HCT116 (cell line): ENCODE measurements at regions not wholly inside any gene's neighbourhood (a gene's known extent, or its start where the extent isn't known, plus 50 kb on each side); places are given as distances from the start of the nearest gene placed in this dataset.

Experiments used
- ATAC-seq: fragments of 200-7000 bp; cut with Tn5 transposase; 2 replicates; pipeline ENCODE4 v1.9.1; 2020; ENCODE audit warnings: mild to moderate bottlenecking, moderate library complexity
- BruUV-seq: library from RNA; stranded (reverse); fragments of 400-500 nt; replicated peaks from 2 replicates; lab custom pipeline; 2021; lab: Mats Ljungman, UMichigan
- CTCF ChIA-PET: fragments of 300-600 bp; sonication (Branson Sonifier 250); formaldehyde crosslinking; loops from one replicate; lab custom pipeline; 2021; ENCODE audit warnings: antibody characterized with exemption; lab: Charles Lee
- POLR2A ChIA-PET: fragments of 300-600, 350-600 bp; sonication (Branson Sonifier 250); formaldehyde crosslinking; loops from one replicate; lab custom pipeline; 2021; ENCODE audit warnings: antibody characterized with exemption; lab: Charles Lee
- RAD21 ChIA-PET, 2 experiments: fragments of 300-600 bp; sonication (Branson Sonifier 250); formaldehyde crosslinking; loops; one replicate each; lab custom pipeline; 2023; ENCODE audit warnings: low total read pairs in 2 of 2; ENCODE audit not compliant: uncharacterized antibody in 2 of 2, unreplicated experiment in 2 of 2, low non-redundant PET in 1 of 2; lab: Charles Lee
- DNase-seq: peaks from one replicate; pipeline ENCODE4 v3.0.0-alpha.2; 2010; ENCODE audit warnings: low read depth, low spot score
- H2AFZ ChIP-seq: fragments of 200-600 bp; shearing (Covaris generic), sonication (generic); 2 replicates; pipeline ENCODE4 v1.6.1; 2017; ENCODE audit warnings: low read depth, mixed run types, mixed read lengths, antibody characterized with exemption, low read length; ENCODE audit not compliant: poor library complexity, severe bottlenecking
- H3K27ac ChIP-seq: 2 replicates; pipeline ENCODE4 v1.5.1; 2012; ENCODE audit warnings: low read depth, low read length
- H3K27me3 ChIP-seq: fragments of 200-600 bp; sonication (generic); 2 replicates; pipeline ENCODE4 v1.6.1; 2016; ENCODE audit warnings: mixed run types, low read length, mixed read lengths; ENCODE audit not compliant: insufficient read depth
- H3K36me3 ChIP-seq, 2 experiments: fragments of 200-500 bp in 1 of 2; fragments of 200-600 bp in 1 of 2; sonication (Bioruptor generic) in 1 of 2; sonication (generic) in 1 of 2; 2 replicates each; pipeline versions ENCODE4 v1.5.1 to v1.6.1; 2014 to 2016; ENCODE audit warnings: low read length in 2 of 2, inconsistent platforms in 1 of 2, mixed read lengths in 1 of 2, mixed run types in 1 of 2; ENCODE audit not compliant: insufficient read depth in 2 of 2, control insufficient read depth in 1 of 2
- H3K4me1 ChIP-seq, 2 experiments: fragments of 200-600 bp in 1 of 2; sonication (generic) in 1 of 2; 2 replicates each; pipeline versions ENCODE4 v1.5.1 to v1.6.1; 2012 to 2017; ENCODE audit warnings: low read length in 2 of 2, inconsistent platforms in 1 of 2, mild to moderate bottlenecking in 1 of 2, mixed read lengths in 1 of 2, mixed run types in 1 of 2, moderate library complexity in 1 of 2; ENCODE audit not compliant: insufficient read depth in 2 of 2, control insufficient read depth in 1 of 2
- H3K4me2 ChIP-seq: fragments of 200-600 bp; sonication (generic); 2 replicates; pipeline ENCODE4 v1.6.1; 2017; ENCODE audit warnings: mixed run types, low read length, mixed read lengths
- H3K4me3 ChIP-seq, 2 experiments: fragments of 200-600 bp in 1 of 2; sonication (generic) in 1 of 2; replicated peaks in 1 of 2; 2 replicates each; pipeline ENCODE4 v1.5.1; 2011 to 2016; ENCODE audit warnings: low read length in 2 of 2, control low read depth in 1 of 2, low read depth in 1 of 2, mild to moderate bottlenecking in 1 of 2, mixed read lengths in 1 of 2, mixed run types in 1 of 2
- H3K79me2 ChIP-seq: fragments of 200-600 bp; sonication (generic); 2 replicates; pipeline ENCODE4 v1.6.1; 2017; ENCODE audit warnings: mild to moderate bottlenecking, mixed run types, low read length, moderate library complexity, mixed read lengths; ENCODE audit not compliant: insufficient read depth
- H3K9ac ChIP-seq: fragments of 200-600 bp; sonication (generic); 2 replicates; pipeline ENCODE4 v1.6.1; 2016; ENCODE audit warnings: low read length, mixed read lengths
- H3K9me2 ChIP-seq: fragments of 200-600 bp; sonication (generic), shearing (Covaris generic); 2 replicates; pipeline ENCODE4 v1.6.1; 2017; ENCODE audit warnings: mixed run types, mild to moderate bottlenecking, moderate library complexity; ENCODE audit not compliant: insufficient read depth
- H3K9me3 ChIP-seq, 2 experiments: fragments of 200-500 bp in 1 of 2; fragments of 200-600 bp in 1 of 2; sonication (Bioruptor generic) in 1 of 2; sonication (generic) in 1 of 2; 2 replicates each; pipeline ENCODE4 v1.6.1; 2014 to 2017; ENCODE audit warnings: low read length in 2 of 2, mixed read lengths in 2 of 2, inconsistent platforms in 1 of 2, low read depth in 1 of 2, mild to moderate bottlenecking in 1 of 2, mixed run types in 1 of 2, moderate library complexity in 1 of 2; ENCODE audit not compliant: control insufficient read depth in 1 of 2, insufficient read depth in 1 of 2
- H4K20me1 ChIP-seq: fragments of 200-600 bp; sonication (generic), shearing (Covaris generic); 2 replicates; pipeline ENCODE4 v1.6.1; 2017; ENCODE audit warnings: mixed run types, mild to moderate bottlenecking, moderate library complexity; ENCODE audit not compliant: insufficient read depth
- ATF3 ChIP-seq: IDR thresholded peaks from 2 replicates; pipeline ENCODE4 v1.6.1; 2012
- EGR1 ChIP-seq: IDR thresholded peaks from 2 replicates; pipeline ENCODE4 v1.6.1; 2012; ENCODE audit warnings: low read depth
- EZH2 ChIP-seq: fragments of 200-600 bp; sonication (generic); IDR thresholded peaks from 2 replicates; pipeline ENCODE4 v1.6.1; 2017; ENCODE audit warnings: antibody characterized with exemption, mixed run types
- FOSL1 ChIP-seq: IDR thresholded peaks from 2 replicates; pipeline ENCODE4 v1.6.1; 2012; ENCODE audit warnings: low read depth
- JUND ChIP-seq: IDR thresholded peaks from 2 replicates; pipeline ENCODE4 v1.6.1; 2012
- MAX ChIP-seq: IDR thresholded peaks from 2 replicates; pipeline ENCODE4 v1.6.1; 2012
- POLR2A ChIP-seq: IDR thresholded peaks from 2 replicates; pipeline ENCODE4 v1.7.0; 2011; ENCODE audit warnings: borderline replicate concordance; ENCODE audit not compliant: insufficient read depth, insufficient read length; ENCODE audit errors: extremely low read depth
- POLR2AphosphoS5 ChIP-seq: IDR thresholded peaks from 2 replicates; pipeline ENCODE4 v1.6.1; 2011; ENCODE audit warnings: mild to moderate bottlenecking, low read depth, low read length, moderate library complexity
- RAD21 ChIP-seq: IDR thresholded peaks from 2 replicates; pipeline ENCODE4 v1.6.1; 2012; ENCODE audit warnings: low read depth, mild to moderate bottlenecking
- REST ChIP-seq: IDR thresholded peaks from 2 replicates; pipeline ENCODE4 v1.6.1; 2012; ENCODE audit warnings: low read depth
- SIN3A ChIP-seq: IDR thresholded peaks from 2 replicates; pipeline ENCODE4 v1.6.1; 2012; ENCODE audit warnings: low read depth
- TCF7L2 ChIP-seq: IDR thresholded peaks from 2 replicates; pipeline ENCODE4 v1.7.0; 2011; ENCODE audit warnings: borderline replicate concordance, inconsistent platforms; ENCODE audit not compliant: insufficient read depth, insufficient read length; ENCODE audit errors: extremely low read depth
- intact Hi-C: fragments of 100-400 bp; cut with micrococcal nuclease; formaldehyde crosslinking; loops from 2 replicates; pipeline ENCODE4 v1.10.0; 2022

GRCh38 chr4:69025999-69026387 is 70.3 kb upstream of the UGT2B7 start:
- Histone ChIP-seq H3K4me2 (no peak overlapping the region), H3K27ac (no peak overlapping the region), H3K4me3 (no peak overlapping the region), H3K36me3 (no peaks in the 10 kb centered on the region), H3K4me1 (no peaks in the 10 kb centered on the region), H4K20me1 (no peaks in the 10 kb centered on the region), H3K9me3 (no peaks in the 10 kb centered on the region), H2AFZ (no peak overlapping the region), H3K9ac (no peak overlapping the region), H3K27me3 (no peaks in the 10 kb centered on the region), H3K9me2 (no peaks in the 10 kb centered on the region), H3K79me2 (no peaks in the 10 kb centered on the region)
- DNase-seq (no peak), ATAC-seq (no peak)
- ChIA-PET CTCF (no interaction called here), RAD21 (no interaction called here), POLR2A (no interaction called here)
- intact Hi-C loops, result loop anchor here (10.0 kb wide), 1 partner anchor 531 kb away; no protein-coding TSS in a partner anchor
- no TSS peak for BruUV-seq
- TF ChIP-seq EZH2, result no peak
- TF ChIP-seq JUND, result no peak
- TF ChIP-seq POLR2A, result no peak
- TF ChIP-seq ATF3, result no peak
- no peak for TF ChIP-seq REST
- TF ChIP-seq SIN3A, result no peak
- no peak for TF ChIP-seq TCF7L2
- TF ChIP-seq RAD21, result no peak
- TF ChIP-seq MAX, result no peak
- no peak for TF ChIP-seq EGR1
- TF ChIP-seq POLR2AphosphoS5, result no peak
- no peak for TF ChIP-seq FOSL1
